ENCODE measurements at regions not wholly inside any gene's neighbourhood (a gene's known extent, or its start where the extent isn't known, plus 50 kb on each side); places are given as distances from the start of the nearest gene placed in this dataset.

DNA sequence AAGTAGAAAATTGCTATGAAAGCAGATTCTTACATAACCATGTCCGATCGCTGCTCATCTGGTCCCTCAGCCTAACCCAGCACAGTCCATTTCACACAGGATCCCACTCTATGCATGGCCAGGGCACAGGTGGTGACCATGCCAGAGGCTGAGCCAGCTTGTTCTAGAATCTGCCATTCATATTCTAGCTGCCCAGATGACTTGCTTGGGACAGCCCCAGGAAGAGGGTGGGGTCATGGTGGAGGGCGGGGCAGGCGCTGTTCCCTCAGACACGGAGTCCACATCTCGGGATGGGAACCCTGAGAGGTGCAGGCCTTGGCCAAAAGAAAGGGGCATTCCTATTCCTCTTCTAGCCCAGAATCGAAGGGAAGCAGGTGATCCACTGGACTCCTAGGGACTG is 275.2 kb upstream of the IRX2 start:
- TF ChIP-seq FOXK2 (IDR thresholded peaks at IDR 0.05) = no peak
- no peak for TF ChIP-seq NFRKB (IDR thresholded peaks at IDR 0.05)
- TF ChIP-seq ELF4 (IDR thresholded peaks at IDR 0.05) = no peak
- TF ChIP-seq BHLHE40 (IDR thresholded peaks at IDR 0.05; ENCODE audit: borderline replicate concordance) = no peak
- no peak for TF ChIP-seq ZNF384 (IDR thresholded peaks at IDR 0.05)
- no peak for TF ChIP-seq FOXM1 (IDR thresholded peaks at IDR 0.05; ENCODE audit: borderline replicate concordance)
- no peak for TF ChIP-seq FOXA1 (IDR thresholded peaks at IDR 0.05)
- TF ChIP-seq, protein P1, sequence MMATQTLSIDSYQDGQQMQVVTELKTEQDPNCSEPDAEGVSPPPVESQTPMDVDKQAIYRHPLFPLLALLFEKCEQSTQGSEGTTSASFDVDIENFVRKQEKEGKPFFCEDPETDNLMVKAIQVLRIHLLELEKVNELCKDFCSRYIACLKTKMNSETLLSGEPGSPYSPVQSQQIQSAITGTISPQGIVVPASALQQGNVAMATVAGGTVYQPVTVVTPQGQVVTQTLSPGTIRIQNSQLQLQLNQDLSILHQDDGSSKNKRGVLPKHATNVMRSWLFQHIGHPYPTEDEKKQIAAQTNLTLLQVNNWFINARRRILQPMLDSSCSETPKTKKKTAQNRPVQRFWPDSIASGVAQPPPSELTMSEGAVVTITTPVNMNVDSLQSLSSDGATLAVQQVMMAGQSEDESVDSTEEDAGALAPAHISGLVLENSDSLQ (IDR thresholded peaks at IDR 0.05) = no peak
- no peak for TF ChIP-seq SP1 (IDR thresholded peaks at IDR 0.05)
- no peak for TF ChIP-seq LEF1 (IDR thresholded peaks at IDR 0.05; ENCODE audit: borderline replicate concordance)
- TF ChIP-seq TARDBP (IDR thresholded peaks at IDR 0.05) = no peak
- TF ChIP-seq SUZ12 (IDR thresholded peaks at IDR 0.05) = no peak
- TF ChIP-seq CTBP1 (IDR thresholded peaks at IDR 0.05; ENCODE audit: borderline replicate concordance) = no peak
- no peak for TF ChIP-seq HDGF (IDR thresholded peaks at IDR 0.05; ENCODE audit: borderline replicate concordance)

Measured in HEK293T (cell line).